Ishikawa (cell line): ENCODE measurements at regions not wholly inside any gene's neighbourhood (a gene's known extent, or its start where the extent isn't known, plus 50 kb on each side); places are given as distances from the start of the nearest gene placed in this dataset.

Source experiments
- CEBPB ChIP-seq: IDR thresholded peaks from 2 replicates; pipeline ENCODE4 v1.6.1; 2012
- EGR1 ChIP-seq: IDR thresholded peaks from 2 replicates; pipeline ENCODE4 v1.6.1; 2012
- MAX ChIP-seq: IDR thresholded peaks from 2 replicates; pipeline ENCODE4 v1.6.1; 2012

DNA sequence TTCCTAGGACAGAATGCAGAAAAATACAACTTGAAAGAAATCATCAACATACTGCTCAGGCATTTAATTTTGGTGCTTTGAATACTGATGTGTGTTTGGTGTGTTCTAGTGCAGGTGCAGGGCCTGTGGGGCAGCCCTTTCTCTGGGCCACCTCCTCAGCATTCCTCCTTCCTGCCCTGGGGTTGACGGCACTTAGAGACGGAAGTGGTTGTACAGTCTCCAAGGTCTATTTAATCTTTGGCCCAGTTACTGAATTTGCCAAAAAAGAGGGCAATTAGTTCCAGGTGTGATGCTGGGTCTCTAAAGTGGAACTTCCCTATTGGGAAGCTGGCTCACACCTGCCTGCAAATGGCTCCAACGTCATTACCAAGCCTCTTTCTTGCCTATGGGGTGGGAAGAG is 269.0 kb downstream of the SH3GL2 start:
- TF ChIP-seq CEBPB (no peak), MAX (no peak), EGR1 (no peak)
